HUDEP-2 (cell line): ENCODE measurements at regions not wholly inside any gene's neighbourhood (a gene's known extent, or its start where the extent isn't known, plus 50 kb on each side); places are given as distances from the start of the nearest gene placed in this dataset.

ENCODE experiments used
- DNase-seq, 76 experiments: peaks; one replicate each; lab custom pipeline; 2025; ENCODE audit not compliant: unreplicated experiment in 76 of 76; lab: John Stamatoyannopoulos, UW

DNA sequence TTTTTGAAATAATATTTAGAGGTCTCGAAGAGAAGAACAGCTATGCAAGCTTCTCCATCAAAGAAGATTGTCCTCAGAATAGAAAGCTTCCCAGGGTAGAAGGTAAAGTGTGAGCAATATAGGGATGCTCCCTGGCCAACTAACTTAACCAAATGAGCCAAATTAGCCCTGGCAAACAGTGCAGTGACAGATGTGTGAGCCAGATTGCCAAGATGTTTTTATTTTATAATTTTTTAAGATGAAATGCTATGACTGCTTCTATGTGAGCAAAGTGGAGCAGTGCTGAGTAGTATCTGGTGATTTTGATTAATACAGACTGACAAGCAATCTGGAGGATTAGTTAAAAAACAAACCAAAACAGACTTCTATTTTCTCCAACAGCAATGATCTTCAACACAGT, 202.1 kb downstream of the NOVA1 start:
- DNase-seq: no peak

DNA sequence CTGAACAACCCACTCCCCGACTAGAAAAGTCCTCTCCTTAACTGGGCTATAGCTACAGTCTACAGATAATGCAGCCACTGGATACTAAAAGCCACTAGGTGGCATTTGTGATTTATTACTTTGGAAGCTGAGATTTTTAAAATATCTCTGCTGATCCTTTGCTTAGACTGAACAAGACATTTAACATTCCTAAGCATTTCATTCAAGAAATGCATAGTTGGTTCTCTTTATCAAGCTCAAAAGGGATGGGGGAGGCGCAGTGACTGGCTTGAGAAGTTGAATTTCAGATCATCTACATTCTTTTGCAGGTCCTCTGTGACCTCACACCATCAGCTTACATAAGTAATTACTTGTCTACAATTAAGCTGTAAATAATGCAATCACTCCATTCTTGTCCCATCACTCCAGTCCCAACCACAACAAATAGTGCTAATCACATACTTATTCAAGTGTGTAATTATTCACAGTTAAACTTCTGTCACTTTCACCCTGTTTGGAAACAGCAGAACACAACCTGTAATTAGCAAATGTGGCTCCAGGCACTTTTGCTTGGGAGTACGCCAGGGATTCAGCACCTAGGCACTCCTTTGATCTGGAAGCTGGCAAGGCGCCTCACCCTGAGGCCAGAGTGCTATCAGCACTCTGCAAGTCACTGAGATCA, 203.6 kb downstream of the NOVA1 start:
- no peak for DNase-seq

DNA sequence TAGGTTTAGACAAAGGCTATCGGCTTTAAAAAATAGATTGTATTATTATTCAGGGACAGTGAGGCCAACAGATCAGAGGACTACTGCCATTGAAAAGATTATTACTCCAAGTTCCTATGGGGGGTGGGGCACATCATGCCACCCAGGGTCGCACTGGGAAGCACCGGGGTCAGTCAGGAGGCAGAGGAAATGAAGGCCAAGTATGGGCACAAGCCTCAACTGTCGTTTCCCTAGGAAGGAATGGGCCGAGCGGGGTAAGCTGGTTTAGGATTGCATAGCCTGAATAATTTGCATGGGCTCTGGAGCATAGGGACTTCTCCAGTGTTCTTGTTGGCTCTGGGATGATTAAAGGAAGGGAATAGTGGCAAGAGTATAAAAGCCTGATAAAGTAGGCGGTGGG, 205.3 kb downstream of the NOVA1 start:
- DNase-seq: no peak

DNA sequence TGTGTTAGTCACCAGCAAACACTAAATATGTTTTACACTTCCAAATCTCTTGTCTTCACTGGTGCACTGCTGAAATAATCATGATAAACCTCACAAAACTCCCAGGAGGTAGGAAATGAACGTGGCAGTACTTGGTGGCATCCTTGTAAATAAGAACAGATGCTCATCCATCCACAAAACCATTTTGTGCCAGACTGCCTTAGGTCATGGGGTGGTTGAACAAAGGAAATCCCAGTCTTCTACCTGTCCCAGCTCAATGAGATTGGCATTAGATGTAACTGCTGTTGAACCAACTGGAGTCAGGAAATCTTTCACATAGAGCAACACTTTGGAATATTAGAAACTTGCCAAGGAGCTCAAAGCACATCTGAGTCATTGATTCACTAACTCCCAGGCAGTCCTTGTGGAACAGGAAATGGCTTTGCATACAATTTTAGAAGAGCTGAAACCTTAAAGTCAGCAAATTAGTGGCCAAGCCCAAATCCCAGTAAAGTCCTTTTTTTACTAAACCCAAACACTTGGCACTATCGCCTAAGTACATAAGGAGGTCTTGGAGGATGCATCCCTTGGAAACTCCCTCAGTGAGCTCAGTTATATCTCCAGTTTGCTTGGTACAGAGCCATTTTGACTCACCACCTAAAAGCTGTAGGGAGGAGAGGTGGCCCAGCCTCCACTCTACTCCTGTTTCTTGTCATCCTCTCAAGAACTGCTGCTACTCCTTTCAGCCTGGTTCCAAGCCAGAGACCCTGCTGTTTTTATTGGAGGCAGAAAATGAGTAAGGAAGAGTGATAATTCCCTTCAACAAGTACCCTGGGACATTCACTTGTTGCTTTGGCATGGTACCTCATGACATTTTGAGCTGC, 208.0 kb downstream of the NOVA1 start:
- no peak for DNase-seq

DNA sequence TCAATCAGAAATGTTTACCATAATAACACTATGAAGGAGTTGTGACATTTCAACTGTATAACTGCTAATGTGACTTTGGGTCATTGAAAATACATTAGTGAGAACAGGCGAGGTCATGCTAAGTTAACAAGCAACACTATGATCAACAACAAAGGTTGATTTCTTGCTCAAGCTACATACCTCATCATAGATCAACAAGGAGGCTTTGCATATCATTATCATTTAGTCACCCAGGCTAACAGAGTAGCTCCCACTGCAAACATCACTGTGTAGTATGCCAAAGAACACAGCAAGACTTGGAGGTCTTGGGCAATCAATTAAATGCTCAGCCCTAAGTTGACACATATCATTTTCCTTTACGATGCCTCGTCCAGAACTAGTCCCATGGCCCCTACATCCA, 212.5 kb downstream of the NOVA1 start:
- DNase-seq: no peak

DNA sequence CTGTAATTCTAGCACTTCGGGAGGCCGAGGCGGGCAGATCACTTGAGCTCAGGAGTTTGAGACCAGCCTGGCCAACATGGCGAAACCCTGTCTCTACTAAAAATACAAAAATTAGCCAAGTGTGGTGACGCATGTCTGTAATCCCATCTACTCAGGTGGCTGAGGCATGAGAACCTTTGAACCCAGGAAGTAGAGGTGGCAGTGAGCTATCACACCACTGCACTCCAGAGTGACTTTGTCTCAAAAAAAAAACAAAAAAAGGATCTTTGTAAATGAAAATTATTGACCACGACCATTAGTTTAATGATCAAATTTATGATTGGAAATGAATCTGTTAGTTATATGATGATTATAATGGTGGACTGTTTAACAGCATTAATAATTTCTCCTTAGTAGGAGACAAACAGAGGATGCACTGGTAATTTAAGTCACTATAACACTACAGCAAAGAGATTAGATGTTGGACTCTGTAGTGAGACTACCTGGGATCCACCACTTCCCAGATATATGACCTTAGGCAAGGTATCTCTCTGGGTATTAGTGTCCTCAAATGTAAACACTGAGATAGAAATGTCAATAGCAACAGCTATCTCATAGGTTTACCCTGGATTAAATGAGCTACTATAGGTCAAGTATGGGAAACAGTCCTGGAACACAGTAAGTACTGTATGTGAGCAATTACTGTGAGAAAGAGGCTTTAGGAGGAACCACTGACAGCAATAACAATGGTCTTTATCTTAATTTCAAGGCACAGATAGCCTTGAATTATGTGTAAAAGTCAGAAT, 214.7 kb downstream of the NOVA1 start:
- DNase-seq: no peak

DNA sequence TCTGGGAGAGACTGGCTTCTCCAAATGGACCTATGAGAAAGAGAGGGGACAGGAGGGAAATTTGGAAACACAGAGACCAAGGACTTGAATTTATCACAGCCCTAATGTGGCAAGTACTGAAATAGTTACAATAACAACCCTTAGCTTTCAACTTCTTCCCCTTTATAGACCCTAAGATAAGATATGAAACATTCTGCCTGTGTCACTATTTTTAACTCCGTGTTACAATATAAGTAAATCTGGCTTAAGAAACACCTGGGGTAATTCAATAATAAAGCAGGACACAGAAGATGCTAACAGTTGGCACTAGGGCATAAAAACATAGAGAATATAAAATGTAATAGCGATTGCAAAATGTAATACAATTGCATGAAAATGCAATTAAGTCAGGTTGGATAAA, 216.4 kb downstream of the NOVA1 start:
- no peak for DNase-seq

DNA sequence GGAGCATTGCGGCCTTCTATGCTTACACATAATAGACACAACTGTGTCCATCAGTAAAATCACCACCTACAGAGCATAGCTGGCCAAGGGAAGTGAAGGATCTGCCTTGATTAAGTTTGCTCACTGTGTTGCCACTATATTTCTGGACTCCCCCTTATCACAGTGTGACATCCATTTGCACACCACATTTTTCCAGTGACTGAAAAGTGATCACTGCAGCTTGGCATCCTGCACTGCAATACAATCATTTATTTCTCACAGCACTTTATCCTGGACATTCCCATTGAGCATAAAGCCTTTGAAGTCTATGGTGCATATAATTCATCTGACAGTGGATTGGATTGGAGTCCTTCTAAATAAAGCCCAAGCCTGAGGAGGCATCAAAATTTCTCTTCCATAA, 217.2 kb downstream of the NOVA1 start:
- DNase-seq: no peak

DNA sequence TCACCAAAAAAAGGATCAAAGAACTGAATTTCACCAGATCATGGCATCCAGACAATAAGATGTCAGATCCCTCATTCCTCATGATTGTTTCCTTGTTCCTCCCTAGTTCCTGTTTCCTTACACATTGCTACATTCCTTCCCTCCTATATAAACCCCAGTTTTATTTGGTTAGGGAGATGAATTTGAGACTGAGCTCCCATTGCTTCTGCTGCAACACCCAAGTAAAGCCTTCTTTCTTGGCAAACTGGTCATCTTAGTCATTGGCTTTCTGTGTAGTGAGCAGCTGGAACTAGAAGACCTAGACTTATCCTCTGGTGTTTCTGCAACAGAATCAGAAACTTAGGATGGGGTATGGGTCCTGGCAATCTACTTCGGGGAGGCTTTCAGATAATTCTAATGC, 217.9 kb downstream of the NOVA1 start:
- DNase-seq: no peak

DNA sequence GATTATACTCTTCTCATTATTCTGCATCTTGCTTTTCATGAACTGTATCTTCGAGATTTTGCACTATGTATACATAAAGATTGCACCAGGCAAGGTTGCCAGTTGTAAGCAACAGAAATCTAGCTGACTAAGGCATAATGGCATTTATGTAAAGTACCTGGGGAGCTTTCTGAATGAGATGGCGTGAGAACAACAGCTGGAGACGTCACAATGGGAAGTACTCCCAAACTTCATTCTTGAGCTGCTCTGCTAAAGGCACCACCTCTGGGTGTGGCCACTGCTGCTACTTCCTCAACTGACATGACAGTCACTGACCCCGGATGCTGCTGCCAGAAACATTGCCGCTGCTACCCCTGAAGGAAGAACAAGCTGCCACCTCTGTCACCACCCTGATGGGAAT, 220.7 kb downstream of the NOVA1 start:
- no peak for DNase-seq

DNA sequence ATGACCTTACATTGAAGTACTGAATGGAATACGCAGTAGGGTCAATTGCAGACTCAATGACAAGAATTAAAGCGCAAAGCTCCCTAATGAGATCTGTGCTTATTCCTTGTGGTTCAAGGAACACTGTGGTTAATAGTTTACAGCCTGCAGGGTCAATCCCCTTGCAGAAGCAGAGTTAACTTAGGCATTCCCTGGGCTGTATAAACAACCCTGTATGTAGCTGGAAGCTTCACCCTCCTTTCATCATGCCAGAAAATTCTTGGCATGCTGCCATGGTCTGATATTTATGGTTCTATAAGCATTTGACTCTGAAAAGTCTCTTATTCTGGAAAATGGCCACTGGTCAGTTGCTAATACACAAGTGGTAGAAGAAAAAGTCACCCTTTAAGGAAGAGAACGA, 227.7 kb downstream of the NOVA1 start:
- no peak for DNase-seq

DNA sequence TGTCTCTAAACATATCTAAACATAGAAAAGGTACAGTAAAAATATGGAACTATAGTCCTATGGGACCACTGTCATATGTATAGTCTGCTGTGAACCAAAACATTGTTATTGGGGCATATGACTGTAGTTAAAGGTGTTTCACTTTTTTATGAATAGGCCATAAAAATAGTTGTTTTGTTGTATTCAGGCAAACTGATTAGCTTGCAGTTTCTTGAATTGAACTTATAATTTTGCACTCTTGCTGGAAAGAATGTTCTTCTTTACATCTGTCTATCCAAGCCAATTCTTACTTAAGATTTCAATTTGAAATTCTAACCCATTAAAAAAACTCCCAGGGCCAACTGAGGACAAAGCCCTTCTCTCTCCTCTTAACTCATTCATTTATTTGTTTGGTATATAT, 234.1 kb downstream of the NOVA1 start:
- DNase-seq: no peak

DNA sequence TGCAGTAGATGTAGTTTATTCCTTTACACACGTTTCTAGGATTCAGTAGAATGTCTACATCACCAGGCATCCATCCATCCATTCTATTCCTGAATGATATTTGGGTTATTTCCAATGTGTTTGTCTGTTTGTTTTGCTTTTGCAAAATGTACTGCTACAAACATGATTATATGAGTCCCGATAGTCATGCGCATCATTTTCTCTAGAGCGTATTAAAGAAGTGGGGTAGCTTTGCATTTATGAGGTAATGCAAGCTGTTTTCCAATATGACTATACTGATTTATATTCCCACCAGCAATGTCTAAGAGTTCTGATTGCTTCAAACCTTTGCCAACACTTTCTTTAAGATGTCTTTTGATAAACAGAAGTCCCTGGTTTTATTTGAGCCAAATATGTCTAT, 253.2 kb downstream of the NOVA1 start:
- DNase-seq: no peak

DNA sequence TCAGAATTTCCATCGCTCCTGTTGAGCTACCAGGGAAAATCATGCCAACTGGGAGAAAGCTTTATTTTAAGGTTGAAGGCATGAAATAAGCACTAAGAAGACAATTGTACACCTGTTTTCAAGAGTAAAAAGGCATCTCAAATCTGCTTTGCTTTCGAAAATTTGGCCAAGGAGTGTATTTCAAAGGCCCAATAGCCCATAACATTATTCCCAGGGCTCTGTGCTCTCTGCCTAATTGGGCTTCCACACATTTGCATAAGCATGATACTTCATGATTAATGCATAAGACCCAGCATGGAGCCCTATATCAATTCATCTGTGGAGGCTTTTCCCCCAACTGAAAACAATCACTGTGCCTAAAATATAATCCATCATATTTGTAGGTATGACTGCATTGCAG, 258.5 kb downstream of the NOVA1 start:
- DNase-seq: no peak

DNA sequence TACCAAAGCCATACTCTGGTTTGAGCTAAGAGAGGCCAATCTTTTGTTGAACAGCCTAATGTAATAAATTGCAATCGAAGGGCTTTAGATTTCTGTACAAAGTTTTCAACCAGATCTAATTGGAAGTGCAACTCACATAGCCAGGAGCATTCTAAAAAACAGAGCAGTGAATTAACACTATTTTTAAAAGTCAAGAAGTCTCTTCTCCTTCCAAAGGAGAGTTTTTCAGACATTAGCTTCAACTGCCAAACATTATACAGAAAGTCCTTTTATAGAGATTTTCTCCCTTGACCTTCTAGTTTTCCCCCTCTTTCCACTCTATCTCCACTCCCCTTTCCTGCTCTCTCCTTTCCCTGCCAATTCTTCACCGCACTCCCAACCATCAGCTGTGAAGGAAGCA, 259.6 kb downstream of the NOVA1 start:
- no peak for DNase-seq

DNA sequence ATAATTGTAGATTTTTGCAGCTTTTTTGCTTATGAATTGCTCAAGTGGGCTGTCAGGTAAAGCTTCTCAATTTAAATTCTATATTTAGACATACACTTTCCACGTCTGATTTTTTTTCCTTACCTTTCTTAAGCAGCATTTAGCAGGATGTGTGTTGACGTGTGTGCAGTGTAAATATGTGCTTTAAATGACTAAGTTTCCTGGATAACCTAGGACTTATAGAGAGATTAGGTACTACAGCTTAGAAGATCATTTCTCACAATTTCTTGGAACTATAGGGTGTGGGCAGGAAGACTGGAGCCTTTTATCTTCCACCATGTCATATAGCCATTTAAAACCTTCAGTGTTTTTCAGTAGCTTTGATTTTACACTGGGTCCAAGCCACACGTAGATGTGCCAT, 263.5 kb downstream of the NOVA1 start:
- no peak for DNase-seq

DNA sequence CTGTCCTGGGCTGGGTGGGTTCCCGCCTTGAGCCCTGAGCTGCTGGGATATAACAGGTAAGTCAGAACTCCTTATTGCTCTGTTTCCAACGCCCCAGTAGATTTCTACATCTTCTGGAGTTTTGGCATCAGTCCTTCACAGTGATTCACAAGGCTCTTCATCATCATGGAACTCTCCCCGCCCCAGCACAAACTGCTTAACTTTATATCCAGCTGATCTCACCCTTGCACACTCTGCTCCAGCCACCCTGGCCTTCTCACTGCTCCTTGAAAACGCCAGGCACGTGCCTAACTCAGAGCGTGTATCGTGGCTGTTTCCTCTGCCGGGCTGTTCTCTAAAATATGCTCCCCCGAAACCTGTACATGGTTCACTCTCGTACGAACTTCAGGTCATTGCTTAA, 264.9 kb downstream of the NOVA1 start:
- no peak for DNase-seq

DNA sequence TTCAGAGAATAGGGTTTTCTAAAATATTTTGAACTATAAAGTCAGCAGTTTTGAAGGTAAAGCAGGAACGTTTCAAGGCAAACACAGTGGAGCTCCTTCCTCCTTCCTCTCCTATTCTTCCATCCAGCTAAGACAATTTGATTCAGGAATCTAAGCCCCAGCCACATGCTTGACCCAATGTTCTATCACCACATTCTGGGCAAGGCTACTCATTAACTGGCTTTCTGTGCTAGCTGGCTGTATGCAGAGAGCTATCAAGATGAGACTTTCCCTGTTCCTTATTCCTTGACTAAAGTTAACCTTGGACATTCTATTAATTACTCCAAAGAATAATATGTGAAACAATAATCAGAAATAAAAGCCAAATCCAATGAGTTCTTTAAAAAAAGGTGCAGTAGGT, 266.9 kb downstream of the NOVA1 start:
- DNase-seq: no peak

DNA sequence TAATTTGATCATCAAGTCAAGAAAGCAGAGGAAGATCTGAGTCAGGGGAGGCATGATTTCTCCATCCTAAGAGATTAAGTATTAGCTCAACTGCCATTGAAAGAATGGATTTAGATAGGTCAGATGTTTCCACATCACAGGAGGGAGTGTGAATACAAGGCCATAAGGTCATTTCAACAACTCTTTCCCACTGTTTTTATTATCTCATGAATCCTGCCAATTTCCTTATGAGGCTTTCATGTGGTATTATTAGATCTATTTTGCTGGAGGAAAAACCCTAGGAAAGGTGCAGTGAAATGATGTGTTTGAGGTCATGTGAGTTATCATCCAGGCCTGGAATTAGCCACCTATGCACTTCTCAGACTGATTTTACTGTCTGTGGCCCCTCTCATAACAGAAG, 269.0 kb downstream of the NOVA1 start:
- DNase-seq: no peak

DNA sequence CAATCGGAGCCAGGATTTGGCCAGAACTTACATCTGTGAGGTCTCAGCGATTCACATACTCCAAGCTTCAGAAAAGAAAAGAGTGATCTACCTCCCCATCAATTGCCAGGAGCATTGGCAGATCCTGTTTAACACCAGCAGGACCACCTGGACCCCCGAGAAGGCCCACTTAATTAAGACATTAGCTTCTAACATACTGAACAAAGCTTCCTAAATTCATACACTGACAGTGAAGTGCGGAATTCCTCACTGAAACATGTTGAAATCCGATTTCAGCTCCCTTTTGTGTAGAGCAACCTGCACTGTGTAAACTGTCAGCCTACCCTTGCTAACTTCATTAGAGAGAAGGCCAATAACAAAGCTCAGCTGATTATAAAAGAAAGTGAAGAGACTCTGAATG, 274.0 kb downstream of the NOVA1 start:
- DNase-seq: no peak

DNA sequence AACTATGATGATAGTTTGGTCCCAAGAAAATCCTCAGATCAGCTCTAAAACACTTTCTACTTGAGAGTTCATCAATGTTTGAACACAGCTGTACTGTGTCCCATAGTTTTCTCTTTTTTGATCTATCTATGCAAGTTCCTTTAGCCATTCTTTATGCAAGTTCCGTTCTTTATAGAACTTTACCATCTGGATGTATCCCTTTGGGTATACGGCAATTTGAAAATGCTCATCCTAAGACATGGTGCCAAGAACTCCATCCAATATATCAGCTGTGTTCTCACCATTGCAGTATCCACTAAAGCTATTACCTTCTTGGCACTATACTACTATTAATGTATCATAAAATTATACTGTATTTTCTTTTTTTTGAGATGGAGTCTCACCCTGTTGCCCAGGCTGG, 276.9 kb downstream of the NOVA1 start:
- no peak for DNase-seq
